ENCODE measurements at regions not wholly inside any gene's neighbourhood (a gene's known extent, or its start where the extent isn't known, plus 50 kb on each side); places are given as distances from the start of the nearest gene placed in this dataset.

- Histone ChIP-seq H3K9me3 (no peaks in the 10 kb centered on the region), H3K36me3 (no peaks in the 10 kb centered on the region), H3K4me3 (no peak overlapping the region), H3K27ac (no peak overlapping the region), H3K27me3 (no peaks in the 10 kb centered on the region), H3K4me1 (no peaks in the 10 kb centered on the region)
- TF ChIP-seq CTCF (IDR thresholded peaks at IDR 0.05) = no peak
- TF ChIP-seq POLR2A (IDR thresholded peaks at IDR 0.05) = no peak
- no peak for DNase-seq
These were observed 368.7 kb downstream of the HAO1 start for GRCh38 chr20:7571521-7572055.

DNA sequence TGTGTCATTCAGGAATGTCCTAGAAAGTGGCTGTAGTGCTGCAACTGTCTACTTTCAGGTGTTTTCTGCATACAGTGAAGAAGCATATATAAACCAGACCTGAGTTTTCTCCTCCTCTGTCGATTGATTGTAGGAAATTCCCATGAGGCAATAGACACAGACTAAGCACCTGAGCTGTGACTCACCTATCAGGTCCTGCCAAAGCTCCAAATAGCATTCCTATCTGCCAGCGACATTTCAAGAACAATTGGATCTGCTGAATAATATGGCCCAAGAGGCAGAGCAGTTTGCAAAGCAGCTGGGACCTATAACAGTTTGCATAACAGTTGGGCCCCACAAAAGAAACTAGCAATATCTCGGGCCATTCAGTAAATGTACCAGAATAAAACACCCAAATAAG lies 360.4 kb downstream of the HAO1 start:
- Histone ChIP-seq H3K9me3 (no peaks in the 10 kb centered on the region), H3K4me3 (no peak overlapping the region), H3K27me3 (no peaks in the 10 kb centered on the region), H3K4me1 (no peaks in the 10 kb centered on the region), H3K36me3 (no peaks in the 10 kb centered on the region), H3K27ac (no peak overlapping the region)
- DNase-seq = no peak
- no peak for TF ChIP-seq POLR2A (IDR thresholded peaks at IDR 0.05)
- no peak for TF ChIP-seq CTCF (IDR thresholded peaks at IDR 0.05)

DNA sequence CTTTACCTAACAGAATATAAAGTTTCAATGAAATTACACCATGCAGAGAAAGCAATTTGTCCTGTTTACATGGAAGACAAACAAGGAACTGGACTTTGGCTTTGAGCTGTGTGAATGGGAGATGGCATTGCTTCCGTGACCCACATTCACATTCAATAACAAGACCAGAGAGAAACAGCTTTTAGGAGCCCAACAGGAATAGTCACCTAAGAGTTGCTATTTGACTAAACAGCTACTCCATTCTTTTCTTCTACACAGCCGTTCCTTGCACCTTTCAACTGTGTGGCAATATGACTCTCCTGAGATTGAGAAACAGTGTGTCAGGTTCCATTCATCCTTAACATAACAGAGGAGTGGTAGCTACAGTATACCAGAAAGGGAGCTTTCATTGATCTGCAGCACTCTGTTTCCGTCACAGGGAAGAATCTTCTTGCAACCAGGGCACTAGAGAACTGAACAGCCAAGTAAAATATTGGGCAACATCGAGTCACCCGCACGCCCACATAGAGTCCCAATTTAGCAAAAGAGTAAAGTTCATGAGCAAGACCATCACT lies 355.1 kb downstream of the HAO1 start:
- no peak for DNase-seq

GRCh38 chr20:7586481-7586880 lies 353.8 kb downstream of the HAO1 start:
- Histone ChIP-seq H3K4me3 (no peak overlapping the region), H3K27ac (no peak overlapping the region), H3K27me3 (no peaks in the 10 kb centered on the region), H3K4me1 (no peaks in the 10 kb centered on the region), H3K36me3 (no peaks in the 10 kb centered on the region), H3K9me3 (no peaks in the 10 kb centered on the region)
- TF ChIP-seq CTCF (IDR thresholded peaks at IDR 0.05) (no peak), POLR2A (IDR thresholded peaks at IDR 0.05) (no peak)
- DNase-seq = no peak

More for the DNA sequence above, 355.1 kb downstream of the HAO1 start:
- no peak for TF ChIP-seq POLR2A (IDR thresholded peaks at IDR 0.05)
- TF ChIP-seq CTCF (IDR thresholded peaks at IDR 0.05) = no peak
- H3K27ac ChIP-seq = no peak overlapping the region
- H3K4me3 ChIP-seq = no peak overlapping the region
- no peaks in the 10 kb centered on the region for H3K36me3 ChIP-seq
- H3K9me3 ChIP-seq = no peaks in the 10 kb centered on the region
- no peaks in the 10 kb centered on the region for H3K4me1 ChIP-seq
- no peaks in the 10 kb centered on the region for H3K27me3 ChIP-seq

DNA sequence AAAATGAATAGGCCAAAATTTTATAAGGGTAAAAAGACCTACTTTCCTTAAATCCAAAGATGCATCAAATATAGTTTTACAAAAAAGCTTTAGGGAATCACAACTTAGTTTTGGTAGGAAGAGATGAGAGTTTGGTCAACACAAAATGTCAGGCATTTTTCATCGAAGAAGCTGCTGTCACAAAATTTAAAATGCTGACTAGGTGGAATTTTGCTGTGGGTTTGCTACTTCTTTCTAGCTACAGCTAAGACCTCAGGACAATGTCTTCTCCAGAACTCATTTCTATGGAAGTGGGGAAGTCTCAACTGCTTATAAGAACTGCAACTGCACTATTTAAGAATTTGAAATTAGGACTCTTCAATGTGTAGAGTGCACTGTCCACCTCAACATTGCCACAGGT lies 351.1 kb downstream of the HAO1 start:
- H3K4me1 ChIP-seq = no peaks in the 10 kb centered on the region
- H3K9me3 ChIP-seq = no peaks in the 10 kb centered on the region
- no peak for DNase-seq
- H3K4me3 ChIP-seq = no peak overlapping the region
- H3K36me3 ChIP-seq = no peaks in the 10 kb centered on the region
- no peak overlapping the region for H3K27ac ChIP-seq
- no peaks in the 10 kb centered on the region for H3K27me3 ChIP-seq
- TF ChIP-seq CTCF (IDR thresholded peaks at IDR 0.05) = no peak

DNA sequence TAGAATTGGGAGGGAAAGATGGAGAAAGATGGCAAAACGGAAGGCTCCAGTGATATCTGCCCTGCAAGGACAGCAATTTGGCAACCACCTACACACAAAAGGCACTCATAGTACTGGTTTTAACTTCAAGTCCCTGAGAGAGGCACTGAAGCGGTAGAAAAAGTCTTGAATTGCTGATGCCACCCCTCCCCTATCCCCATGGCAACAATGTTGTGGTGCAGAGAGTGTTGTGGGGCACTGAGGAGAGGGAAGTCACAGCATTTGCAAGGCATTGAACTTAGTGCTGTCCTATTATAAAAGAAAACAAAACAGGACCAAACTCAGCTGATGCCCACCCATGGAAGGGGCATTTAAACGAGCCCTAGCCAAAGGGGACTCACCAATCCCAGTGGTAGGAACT lies 343.7 kb downstream of the HAO1 start:
- Histone ChIP-seq H3K9me3 (no peaks in the 10 kb centered on the region), H3K4me1 (no peaks in the 10 kb centered on the region), H3K36me3 (no peaks in the 10 kb centered on the region), H3K27me3 (no peaks in the 10 kb centered on the region), H3K4me3 (no peak overlapping the region), H3K27ac (no peak overlapping the region)
- DNase-seq = no peak
- no peak for TF ChIP-seq CTCF (IDR thresholded peaks at IDR 0.05)
- no peak for TF ChIP-seq POLR2A (IDR thresholded peaks at IDR 0.05)

All from Peyer's patch (tissue), 4 donors.